T-cell (primary cell): ENCODE measurements at regions not wholly inside any gene's neighbourhood (a gene's known extent, or its start where the extent isn't known, plus 50 kb on each side); places are given as distances from the start of the nearest gene placed in this dataset.
A peak's percentile ranks its signal among the peaks of the same experiment; 100 is the strongest.

Experiments used
- ATAC-seq, 4 experiments: fragments of 200-7000 bp in 3 of 4; fragments of 150-1000 bp in 1 of 4; cut with Tn5 transposase; replicated peaks in 1 of 4; 1 replicate in 3 of 4; 2 replicates in 1 of 4; pipeline ENCODE4 v1.10.0; 2021; ENCODE audit warnings: moderate library complexity in 3 of 4, mild to moderate bottlenecking in 2 of 4, moderate number of reproducible peaks in 1 of 4
- CTCF ChIA-PET, 2 donors: fragments of 300-600 bp; sonication (Branson Sonifier 250); formaldehyde crosslinking; loops; one replicate each; lab custom pipeline; 2022; ENCODE audit warnings: antibody characterized with exemption in 2 of 2; lab: Charles Lee
- POLR2A ChIA-PET, 2 donors: fragments of 300-600 bp; sonication (Branson Sonifier 250); formaldehyde crosslinking; loops; one replicate each; lab custom pipeline; 2022; ENCODE audit warnings: antibody characterized with exemption in 2 of 2; lab: Charles Lee
- DNase-seq, 35 experiments: peaks; one replicate each; pipeline versions ENCODE4 v3.0.0 to v3.0.0-alpha.2; 2013 to 2023
- H3K27ac ChIP-seq: one replicate; pipeline ENCODE4 v1.5.1; 2013; ENCODE audit warnings: low read length
- H3K27me3 ChIP-seq, 2 experiments: replicated peaks in 1 of 2; 1 replicate in 1 of 2; 2 replicates in 1 of 2; pipeline versions ENCODE4 v1.6.1 to v1.7.0; 2013; ENCODE audit warnings: low read length in 1 of 2, mixed read lengths in 1 of 2; ENCODE audit not compliant: control insufficient read depth in 2 of 2, insufficient read depth in 2 of 2; ENCODE audit errors: extremely low read depth in 1 of 2
- H3K36me3 ChIP-seq, 2 donors: 1 replicate in 1 of 2; 2 replicates in 1 of 2; pipeline versions ENCODE4 v1.6.1 to v1.7.0; 2013; ENCODE audit warnings: low read length in 1 of 2; ENCODE audit not compliant: control insufficient read depth in 2 of 2, insufficient read depth in 1 of 2; ENCODE audit errors: extremely low read depth in 1 of 2
- H3K4me1 ChIP-seq, 2 experiments: 1 replicate in 1 of 2; 2 replicates in 1 of 2; pipeline versions ENCODE4 v1.6.1 to v1.7.0; 2013; ENCODE audit warnings: low read length in 2 of 2, mixed read lengths in 1 of 2; ENCODE audit not compliant: insufficient read depth in 2 of 2, control insufficient read depth in 1 of 2; ENCODE audit errors: extremely low read depth in 1 of 2
- H3K4me3 ChIP-seq, 2 donors: 1 replicate in 1 of 2; 2 replicates in 1 of 2; pipeline versions ENCODE4 v1.5.1 to v1.7.0; 2013; ENCODE audit warnings: mild to moderate bottlenecking in 2 of 2, low read length in 1 of 2, moderate library complexity in 1 of 2; ENCODE audit not compliant: control insufficient read depth in 1 of 2; ENCODE audit errors: extremely low read depth in 1 of 2
- H3K9me3 ChIP-seq: 2 replicates; pipeline ENCODE4 v1.7.0; 2013
- H3K27ac Mint-ChIP-seq, 2 donors: one replicate each; pipeline ENCODE4 v1.8.0; 2020 to 2021; ENCODE audit warnings: mild to moderate bottlenecking in 2 of 2, mixed read lengths in 2 of 2
- H3K27me3 Mint-ChIP-seq, 2 donors: one replicate each; pipeline ENCODE4 v1.8.0; 2021 to 2022; ENCODE audit warnings: mixed read lengths in 2 of 2
- H3K36me3 Mint-ChIP-seq: one replicate; pipeline ENCODE4 v1.8.0; 2021; ENCODE audit warnings: mixed read lengths
- H3K4me1 Mint-ChIP-seq, 3 donors: one replicate each; pipeline ENCODE4 v1.8.0; 2020 to 2022; ENCODE audit warnings: mixed read lengths in 3 of 3, mild to moderate bottlenecking in 1 of 3
- H3K4me3 Mint-ChIP-seq, 3 donors: one replicate each; pipeline ENCODE4 v1.8.0; 2020 to 2022; ENCODE audit warnings: mild to moderate bottlenecking in 3 of 3, mixed read lengths in 3 of 3, moderate library complexity in 3 of 3
- H3K9me3 Mint-ChIP-seq, 3 donors: one replicate each; pipeline ENCODE4 v1.8.0; 2020 to 2022; ENCODE audit warnings: mixed read lengths in 3 of 3
- WGBS: methylation state at CpG from one replicate; pipeline ENCODE4 v1.1.5; 2013; ENCODE audit warnings: missing lambda C conversion rate; ENCODE audit not compliant: insufficient coverage; 5-methylcytosine and 5-hydroxymethylcytosine counted together

- 65% methylated on average over 6 of the region's 10 CpGs for WGBS
- DNase-seq (no peak), ATAC-seq (no peak)
- Histone ChIP-seq H3K4me3 (no peak overlapping the region), H3K9me3 (no peaks in the 10 kb centered on the region), H3K27ac (no peak overlapping the region), H3K27me3 (peaks cover 0 to 2% of the 10 kb centered on the region in 2 experiments), H3K36me3 (no peaks in the 10 kb centered on the region), H3K4me1 (no peaks in the 10 kb centered on the region)
- H3K27ac Mint-ChIP-seq = no peak overlapping the region
- H3K9me3 Mint-ChIP-seq = peaks cover 7 to 13% (median 9%) of the 10 kb centered on the region in 3 donors
- H3K36me3 Mint-ChIP-seq = no peaks in the 10 kb centered on the region
- H3K27me3 Mint-ChIP-seq = peaks cover 0 to 4% of the 10 kb centered on the region in 2 donors
- H3K4me3 Mint-ChIP-seq = no peak overlapping the region
- CTCF ChIA-PET = no interaction called here
- POLR2A ChIA-PET = no interaction called here
- no peaks in the 10 kb centered on the region for H3K4me1 Mint-ChIP-seq
These were observed 243.8 kb upstream of the IRX1 start for GRCh38 chr5:3351581-3352442.

DNA sequence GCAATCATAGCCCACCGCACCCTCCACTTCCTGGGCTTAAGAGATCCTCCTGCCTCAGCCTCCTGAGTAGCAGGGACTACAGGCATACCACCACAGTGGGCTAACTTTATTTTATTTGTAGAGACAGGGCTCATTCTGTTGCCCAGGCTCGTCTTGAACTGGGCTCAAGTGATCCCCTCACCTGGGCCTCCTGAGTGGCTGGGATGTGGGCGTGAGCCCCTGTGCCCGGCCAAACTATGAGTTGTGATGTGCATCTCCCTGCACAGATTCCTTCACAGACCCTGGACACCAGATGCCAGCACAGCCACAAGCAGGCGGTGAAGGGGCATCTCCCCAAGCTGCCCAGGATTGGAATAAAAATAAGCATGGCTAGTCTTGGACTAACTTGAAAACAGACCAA lies 244.9 kb upstream of the IRX1 start:
- H3K4me3 ChIP-seq = no peak overlapping the region
- H3K4me1 Mint-ChIP-seq = no peaks in the 10 kb centered on the region
- no peak overlapping the region for H3K27ac Mint-ChIP-seq
- H3K27ac ChIP-seq = no peak overlapping the region
- peaks cover 0 to 4% of the 10 kb centered on the region in 2 donors for H3K27me3 Mint-ChIP-seq
- ChIA-PET POLR2A (no interaction called here), CTCF (no interaction called here)
- no peak overlapping the region for H3K4me3 Mint-ChIP-seq
- H3K27me3 ChIP-seq = peaks cover 0 to 2% of the 10 kb centered on the region in 2 experiments
- DNase-seq (no peak), ATAC-seq (no peak)
- peaks cover 7 to 13% (median 9%) of the 10 kb centered on the region in 3 donors for H3K9me3 Mint-ChIP-seq
- 74% methylated on average over 5 of the region's 5 CpGs for WGBS
- H3K36me3 Mint-ChIP-seq = no peaks in the 10 kb centered on the region
- H3K9me3 ChIP-seq = no peaks in the 10 kb centered on the region
- H3K36me3 ChIP-seq = no peaks in the 10 kb centered on the region
- no peaks in the 10 kb centered on the region for H3K4me1 ChIP-seq

DNA sequence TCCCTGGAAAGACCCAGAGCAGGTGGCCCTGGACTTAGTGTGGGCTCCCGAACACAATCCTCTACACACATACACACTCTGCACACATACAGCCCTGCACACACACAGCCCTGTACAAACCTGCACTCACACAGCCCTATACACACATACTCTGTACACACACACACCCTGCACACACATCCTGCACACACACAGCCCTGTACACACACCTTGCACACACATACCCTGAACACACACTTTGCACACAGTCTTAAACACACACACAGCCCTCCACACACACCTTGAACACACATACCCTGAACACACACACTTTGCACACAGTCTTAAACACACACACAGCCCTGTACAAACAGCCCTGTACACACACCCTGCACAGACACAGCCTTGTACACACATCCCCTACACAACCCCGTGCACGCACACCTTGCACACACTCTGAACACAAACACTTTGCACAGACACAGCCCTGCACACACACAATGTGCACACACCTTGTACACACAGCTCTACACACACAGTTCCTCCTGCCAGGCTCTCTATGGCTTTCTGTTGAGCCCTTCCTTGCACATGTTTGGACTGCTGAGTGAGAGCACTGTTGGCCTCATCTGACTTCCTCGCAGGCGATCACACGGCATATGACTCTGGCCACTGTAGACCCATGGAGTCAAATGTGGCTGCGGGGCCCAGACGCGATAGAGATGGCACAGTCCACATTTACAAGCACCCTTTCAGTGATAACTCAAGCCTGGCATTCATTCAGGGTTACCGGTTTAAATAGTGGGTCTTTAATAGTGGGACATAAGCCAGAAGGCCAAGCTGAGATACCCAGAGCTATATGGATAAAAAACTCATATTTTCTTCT lies 245.7 kb upstream of the IRX1 start:
- H3K4me1 Mint-ChIP-seq = no peaks in the 10 kb centered on the region
- H3K9me3 Mint-ChIP-seq = peaks cover 7 to 13% (median 9%) of the 10 kb centered on the region in 3 donors
- no peak overlapping the region for H3K4me3 ChIP-seq
- H3K27me3 Mint-ChIP-seq = peaks cover 0 to 4% of the 10 kb centered on the region in 2 donors
- DNase-seq (no peak), ATAC-seq (no peak)
- no peak overlapping the region for H3K27ac ChIP-seq
- 85% methylated on average over 6 of the region's 10 CpGs for WGBS
- no peak overlapping the region for H3K4me3 Mint-ChIP-seq
- no peaks in the 10 kb centered on the region for H3K36me3 Mint-ChIP-seq
- no peak overlapping the region for H3K27ac Mint-ChIP-seq
- peaks cover 0 to 2% of the 10 kb centered on the region in 2 experiments for H3K27me3 ChIP-seq
- H3K4me1 ChIP-seq = no peaks in the 10 kb centered on the region
- CTCF ChIA-PET = no interaction called here
- POLR2A ChIA-PET = interaction anchor here in 1 of 2 donors (0.5 kb wide), 1 partner anchor 15 kb away, joined by 3 read pairs; no protein-coding TSS in a partner anchor
- no peaks in the 10 kb centered on the region for H3K36me3 ChIP-seq
- H3K9me3 ChIP-seq = no peaks in the 10 kb centered on the region

GRCh38 chr5:3348576-3349535 lies 246.8 kb upstream of the IRX1 start:
- DNase-seq (peak in 1 of 35 experiments; percentile 5), ATAC-seq (no peak)
- no peaks in the 10 kb centered on the region for H3K4me1 ChIP-seq
- no peak overlapping the region for H3K27ac ChIP-seq
- 82% methylated on average over 18 of the region's 22 CpGs for WGBS
- POLR2A ChIA-PET = interaction anchor here in 1 of 2 donors (0.7 kb wide), 1 partner anchor 29 kb away, joined by 3 read pairs; no protein-coding TSS in a partner anchor
- H3K4me3 Mint-ChIP-seq = no peak overlapping the region
- no peak overlapping the region for H3K4me3 ChIP-seq
- no peaks in the 10 kb centered on the region for H3K36me3 ChIP-seq
- CTCF ChIA-PET = no interaction called here
- peaks cover 7 to 13% (median 9%) of the 10 kb centered on the region in 3 donors for H3K9me3 Mint-ChIP-seq
- H3K36me3 Mint-ChIP-seq = no peaks in the 10 kb centered on the region
- no peaks in the 10 kb centered on the region for H3K4me1 Mint-ChIP-seq
- no peaks in the 10 kb centered on the region for H3K9me3 ChIP-seq
- H3K27me3 Mint-ChIP-seq = peaks cover 0 to 4% of the 10 kb centered on the region in 2 donors
- peaks cover 0 to 2% of the 10 kb centered on the region in 2 experiments for H3K27me3 ChIP-seq
- no peak overlapping the region for H3K27ac Mint-ChIP-seq

DNA sequence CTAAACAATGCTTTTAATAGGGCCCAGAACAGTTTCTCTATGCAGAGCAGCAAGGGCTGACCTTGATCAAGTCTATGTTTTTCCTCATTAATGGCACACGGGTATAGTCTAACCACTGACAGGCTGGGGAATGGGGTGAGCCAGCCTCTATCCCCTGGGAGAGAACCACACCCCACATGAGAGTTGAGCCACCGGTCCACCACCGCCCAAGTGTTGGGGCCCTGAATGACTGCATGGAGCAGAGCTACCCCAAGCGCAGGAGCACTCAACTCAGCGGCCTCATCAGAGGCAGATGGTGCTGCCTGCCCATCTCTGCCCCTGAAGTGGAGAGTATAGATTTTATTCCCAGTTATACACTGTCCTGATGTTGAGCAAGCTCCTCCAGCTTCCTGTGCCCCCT lies 247.9 kb upstream of the IRX1 start:
- no peak overlapping the region for H3K27ac Mint-ChIP-seq
- H3K27me3 ChIP-seq = peaks cover 0 to 2% of the 10 kb centered on the region in 2 experiments
- no peaks in the 10 kb centered on the region for H3K36me3 ChIP-seq
- 88% methylated on average over 1 of the region's 5 CpGs for WGBS
- CTCF ChIA-PET = no interaction called here
- H3K4me3 Mint-ChIP-seq = no peak overlapping the region
- no peak for DNase-seq
- H3K9me3 Mint-ChIP-seq = peaks cover 7 to 9% (median 9%) of the 10 kb centered on the region in 3 donors
- H3K27ac ChIP-seq = no peak overlapping the region
- no peaks in the 10 kb centered on the region for H3K4me1 ChIP-seq
- no peaks in the 10 kb centered on the region for H3K4me1 Mint-ChIP-seq
- POLR2A ChIA-PET = no interaction called here
- H3K4me3 ChIP-seq = no peak overlapping the region
- peaks cover 0 to 4% of the 10 kb centered on the region in 2 donors for H3K27me3 Mint-ChIP-seq
- H3K9me3 ChIP-seq = no peaks in the 10 kb centered on the region
- ATAC-seq = no peak
- no peaks in the 10 kb centered on the region for H3K36me3 Mint-ChIP-seq
